HepG2 (cell line): ENCODE measurements at regions not wholly inside any gene's neighbourhood (a gene's known extent, or its start where the extent isn't known, plus 50 kb on each side); places are given as distances from the start of the nearest gene placed in this dataset.

Source experiments
- ATAC-seq: fragments of 200-7000 bp; cut with Tn5 transposase; 3 replicates; pipeline ENCODE4 v1.9.1; 2020; ENCODE audit warnings: mild to moderate bottlenecking, moderate library complexity
- BruUV-seq: library from RNA; stranded (reverse); fragments of 400-500 nt; replicated peaks from 2 replicates; lab custom pipeline; 2021; lab: Mats Ljungman, UMichigan
- CTCF ChIA-PET: fragments of 300-600 bp; formaldehyde crosslinking; extraction: SDS; loops from one replicate; lab custom pipeline; 2021; ENCODE audit warnings: low total read pairs, inconsistent platforms, low intra/inter-chr PET ratio; lab: Yijun Ruan, JAX
- POLR2A ChIA-PET: fragments of 350-600 bp; sonication (Branson Sonifier 250); formaldehyde crosslinking; loops from one replicate; lab custom pipeline; 2020; ENCODE audit warnings: antibody characterized with exemption, inconsistent platforms; lab: Yijun Ruan, JAX
- DNase-seq: peaks from one replicate; pipeline ENCODE4 v3.0.0-alpha.2; 2015; ENCODE audit warnings: low spot score
- FAIRE-seq: peaks from 3 replicates; lab custom pipeline; 2011; peaks lifted over from hg19 to GRCh38; lab: Jason Lieb, UNC
- H2AFZ ChIP-seq: one replicate; pipeline ENCODE4 v1.6.1; 2011; ENCODE audit warnings: low read length, inconsistent platforms
- H3K27ac ChIP-seq: fragments of 300-600 bp; 3 replicates; pipeline ENCODE4 v1.8.0; 2011; ENCODE audit warnings: mixed run types, mild to moderate bottlenecking, mixed read lengths, low read length, inconsistent platforms; ENCODE audit not compliant: insufficient read depth; ENCODE audit errors: extremely low read length
- H3K27me3 ChIP-seq, 2 experiments: fragments of 200-600 bp in 1 of 2; 2 replicates in 1 of 2; 3 replicates in 1 of 2; pipeline versions ENCODE4 v1.6.0 to v1.8.0; 2011; ENCODE audit warnings: low read length in 2 of 2, mild to moderate bottlenecking in 2 of 2, moderate library complexity in 2 of 2, inconsistent platforms in 1 of 2; ENCODE audit not compliant: insufficient read depth in 2 of 2, control insufficient read depth in 1 of 2
- H3K36me3 ChIP-seq, 2 experiments: fragments of 200-600 bp in 1 of 2; replicated peaks in 1 of 2; 2 replicates in 1 of 2; 3 replicates in 1 of 2; pipeline versions ENCODE4 v1.5.1 to v1.8.0; 2011; ENCODE audit warnings: low read length in 2 of 2, inconsistent platforms in 1 of 2; ENCODE audit not compliant: insufficient read depth in 2 of 2, control insufficient read depth in 1 of 2
- H3K4me1 ChIP-seq: 2 replicates; pipeline ENCODE4 v1.5.1; 2012; ENCODE audit warnings: low read length, inconsistent platforms; ENCODE audit not compliant: insufficient read depth
- H3K4me2 ChIP-seq: 2 replicates; pipeline ENCODE4 v1.6.0; 2011; ENCODE audit warnings: low read depth, low read length, inconsistent platforms
- H3K4me3 ChIP-seq, 3 experiments: fragments of 200-600 bp in 1 of 3; sonication (generic), shearing (Covaris generic) in 1 of 3; replicated peaks in 1 of 3; 2 replicates each; pipeline ENCODE4 v1.5.1; 2011 to 2016; ENCODE audit warnings: low read length in 3 of 3, inconsistent platforms in 2 of 3, low read depth in 2 of 3, mild to moderate bottlenecking in 2 of 3, control low read depth in 1 of 3, mixed read lengths in 1 of 3; ENCODE audit not compliant: insufficient read depth in 1 of 3
- H3K79me2 ChIP-seq: one replicate; pipeline ENCODE4 v1.6.1; 2011; ENCODE audit warnings: low read length, inconsistent platforms; ENCODE audit not compliant: insufficient read depth
- H3K9ac ChIP-seq: 2 replicates; pipeline ENCODE4 v1.6.0; 2011; ENCODE audit warnings: mild to moderate bottlenecking, low read depth, low read length, inconsistent platforms; ENCODE audit not compliant: insufficient read depth
- H3K9me3 ChIP-seq: 2 replicates; pipeline ENCODE4 v1.5.1; 2012; ENCODE audit warnings: mild to moderate bottlenecking, low read length
- H4K20me1 ChIP-seq: 2 replicates; pipeline ENCODE4 v1.6.0; 2011; ENCODE audit warnings: inconsistent platforms, mild to moderate bottlenecking, low read length, moderate library complexity; ENCODE audit not compliant: insufficient read depth
- GPN1 ChIP-seq: sonication (generic); formaldehyde crosslinking; IDR thresholded peaks from 2 replicates; pipeline ENCODE4 v1.5.1; 2020; ENCODE audit warnings: missing genetic modification reagents, borderline replicate concordance
- GRHL1 ChIP-seq: sonication (generic); formaldehyde crosslinking; conservative IDR thresholded peaks from 2 replicates; pipeline ENCODE4 v1.8.0; 2022; ENCODE audit warnings: missing genetic modification reagents
- MAFK ChIP-seq, 2 experiments: IDR thresholded peaks in 1 of 2; conservative IDR thresholded peaks in 1 of 2; 2 replicates each; pipeline ENCODE4 v1.6.1; 2011; ENCODE audit warnings: improper control_type of control experiment in 2 of 2, low read length in 2 of 2
- NBN ChIP-seq: fragments of 450-650 bp; conservative IDR thresholded peaks from 2 replicates; pipeline ENCODE4 v1.6.1; 2017
- NFYB ChIP-seq: sonication (generic); formaldehyde crosslinking; IDR thresholded peaks from 2 replicates; pipeline ENCODE4 v1.4.0; 2020; ENCODE audit warnings: missing genetic modification reagents
- SALL2 ChIP-seq: sonication (generic); formaldehyde crosslinking; IDR thresholded peaks from 2 replicates; pipeline ENCODE4 v1.8.1; 2023; ENCODE audit warnings: mild to moderate bottlenecking, missing genetic modification reagents, inconsistent platforms
- ZBTB7A ChIP-seq: sonication (generic); formaldehyde crosslinking; IDR thresholded peaks from 2 replicates; pipeline ENCODE4 v1.8.0; 2022; ENCODE audit warnings: mild to moderate bottlenecking, missing genetic modification reagents
- WGBS: methylation state at CpG from one replicate; pipeline ENCODE4 v1.1.6; 2017; ENCODE audit warnings: low lambda C conversion rate; 5-methylcytosine and 5-hydroxymethylcytosine counted together
- in situ Hi-C: cut with HindIII; loops from 2 replicates; pipeline ENCODE4 v1.10.0; 2017; ENCODE audit warnings: low pct_unique_long_range_greater_than_20kb; ENCODE audit not compliant: extremely low pct_ligation_motif_present
- intact Hi-C: fragments of 100-400 bp; cut with micrococcal nuclease; formaldehyde crosslinking; loops from one replicate; pipeline ENCODE4 v1.10.0; 2022; ENCODE audit not compliant: unreplicated experiment

- H3K4me1 ChIP-seq = no peaks in the 10 kb centered on the region
- CTCF ChIA-PET = no interaction called here
- no peaks in the 10 kb centered on the region for H3K79me2 ChIP-seq
- POLR2A ChIA-PET = no interaction called here
- no peaks in the 10 kb centered on the region for H4K20me1 ChIP-seq
- BruUV-seq = no TSS peak
- intact Hi-C loops (no loop called here), in situ Hi-C loops (no loop called here)
- FAIRE-seq (no peak), ATAC-seq (no peak)
- no peaks in the 10 kb centered on the region for H3K27me3 ChIP-seq
- H2AFZ ChIP-seq = no peak overlapping the region
- H3K4me2 ChIP-seq = no peak overlapping the region
- no peak overlapping the region for H3K4me3 ChIP-seq
- no peaks in the 10 kb centered on the region for H3K9me3 ChIP-seq
- no peak overlapping the region for H3K9ac ChIP-seq
- no peak overlapping the region for H3K27ac ChIP-seq
- H3K36me3 ChIP-seq = no peaks in the 10 kb centered on the region
- WGBS = 0% methylated on average over 2 of the region's 2 CpGs
- TF ChIP-seq ZBTB7A (CRISPR knock-in tag) = no peak
- no peak for TF ChIP-seq GRHL1 (CRISPR knock-in tag)
- TF ChIP-seq NFYB (CRISPR knock-in tag) = no peak
- peak in 1 of 2 experiments; percentile 18; a peak in 1 of 4 replicates for TF ChIP-seq MAFK (conservative IDR thresholded peaks at IDR 0.05 in 1 of 2, IDR thresholded peaks at IDR 0.05 in 1 of 2; ENCODE audit: low read length in 2 of 2)
- TF ChIP-seq NBN = no peak
- TF ChIP-seq SALL2 (CRISPR knock-in tag) = no peak
- TF ChIP-seq, all 625 proteins: peak for 1
- no peak for DNase-seq
These were observed 392.1 kb downstream of the RPS29 start for GRCh38 chr14:49194067-49194466.

GRCh38 chr14:49193332-49194065 lies 392.7 kb downstream of the RPS29 start:
- POLR2A ChIA-PET = no interaction called here
- TF ChIP-seq GPN1 (no peak), MAFK (conservative IDR thresholded peaks at IDR 0.05 in 1 of 2, IDR thresholded peaks at IDR 0.05 in 1 of 2; ENCODE audit: low read length in 2 of 2) (0 out of 4 replicates have a peak, but pooled peaks of 1 of the 2 experiments have one; percentile 1)
- FAIRE-seq = no peak

More at GRCh38 chr14:49193332-49194065, 392.7 kb downstream of the RPS29 start:
- Histone ChIP-seq H3K27me3 (no peaks in the 10 kb centered on the region), H3K4me2 (no peak overlapping the region), H3K4me3 (no peak overlapping the region), H3K79me2 (no peaks in the 10 kb centered on the region), H2AFZ (no peak overlapping the region), H4K20me1 (no peaks in the 10 kb centered on the region), H3K9me3 (no peaks in the 10 kb centered on the region), H3K9ac (no peak overlapping the region), H3K36me3 (no peaks in the 10 kb centered on the region), H3K4me1 (no peaks in the 10 kb centered on the region), H3K27ac (no peak overlapping the region)
- in situ Hi-C loops (no loop called here), intact Hi-C loops (no loop called here)
- CTCF ChIA-PET = no interaction called here
- no TSS peak for BruUV-seq
- no peak for ATAC-seq
- 0% methylated on average over 6 of the region's 7 CpGs for WGBS
- no peak for DNase-seq
